Naive thymus-derived CD4-positive, alpha-beta T cell (primary cell): ENCODE measurements at regions not wholly inside any gene's neighbourhood (a gene's known extent, or its start where the extent isn't known, plus 50 kb on each side); places are given as distances from the start of the nearest gene placed in this dataset.

Experiments
- ATAC-seq: fragments of 150-1000 bp; cut with Tn5 transposase; 2 replicates; pipeline ENCODE4 v1.10.0; 2021; ENCODE audit warnings: mild to moderate bottlenecking, moderate library complexity
- CTCF ChIA-PET: fragments of 350-600 bp; sonication (Branson Sonifier 250); formaldehyde crosslinking; loops from one replicate; lab custom pipeline; 2021; ENCODE audit warnings: antibody characterized with exemption; lab: Charles Lee
- POLR2A ChIA-PET: fragments of 350-600 bp; sonication (Branson Sonifier 250); formaldehyde crosslinking; loops from one replicate; lab custom pipeline; 2021; ENCODE audit warnings: antibody characterized with exemption, inconsistent platforms; lab: Charles Lee
- DNase-seq, 9 donors: peaks; one replicate each; pipeline versions ENCODE4 v3.0.0 to v3.0.0-alpha.2; 2020 to 2022; ENCODE audit warnings: mixed read lengths in 1 of 9
- H3K27ac ChIP-seq: one replicate; pipeline ENCODE4 v1.7.0; 2013; ENCODE audit warnings: mild to moderate bottlenecking, low read depth, low read length, moderate library complexity
- H3K27me3 ChIP-seq, 2 donors: one replicate each; pipeline ENCODE4 v1.7.0; 2013; ENCODE audit warnings: low read length in 2 of 2, mild to moderate bottlenecking in 2 of 2, moderate library complexity in 2 of 2; ENCODE audit not compliant: control insufficient read depth in 2 of 2, insufficient read depth in 2 of 2
- H3K36me3 ChIP-seq, 3 experiments: 1 replicate in 2 of 3; 2 replicates in 1 of 3; pipeline ENCODE4 v1.7.0; 2013; ENCODE audit warnings: low read length in 3 of 3, mild to moderate bottlenecking in 3 of 3, moderate library complexity in 1 of 3; ENCODE audit not compliant: insufficient read depth in 3 of 3, control insufficient read depth in 2 of 3
- H3K4me1 ChIP-seq, 2 donors: one replicate each; pipeline ENCODE4 v1.7.0; 2013; ENCODE audit warnings: low read length in 2 of 2, mild to moderate bottlenecking in 2 of 2, moderate library complexity in 1 of 2; ENCODE audit not compliant: control insufficient read depth in 2 of 2, insufficient read depth in 2 of 2
- H3K4me3 ChIP-seq: 2 replicates; pipeline ENCODE4 v1.7.0; 2013; ENCODE audit warnings: mild to moderate bottlenecking, low read length
- H3K9me3 ChIP-seq, 3 experiments: 1 replicate in 2 of 3; 2 replicates in 1 of 3; pipeline ENCODE4 v1.7.0; 2013; ENCODE audit warnings: low read length in 3 of 3; ENCODE audit not compliant: control insufficient read depth in 2 of 3
- H3K27ac Mint-ChIP-seq, 9 donors: one replicate each; pipeline ENCODE4 v1.8.0; 2020 to 2022; ENCODE audit warnings: mixed read lengths in 9 of 9, mild to moderate bottlenecking in 8 of 9, moderate library complexity in 5 of 9, inconsistent platforms in 2 of 9
- H3K27me3 Mint-ChIP-seq, 5 donors: one replicate each; pipeline ENCODE4 v1.8.0; 2021 to 2022; ENCODE audit warnings: mixed read lengths in 5 of 5, mild to moderate bottlenecking in 1 of 5
- H3K36me3 Mint-ChIP-seq, 5 donors: one replicate each; pipeline ENCODE4 v1.8.0; 2020 to 2022; ENCODE audit warnings: mixed read lengths in 5 of 5, mild to moderate bottlenecking in 3 of 5, inconsistent platforms in 1 of 5
- H3K4me1 Mint-ChIP-seq, 7 donors: one replicate each; pipeline ENCODE4 v1.8.0; 2020 to 2022; ENCODE audit warnings: mixed read lengths in 7 of 7, mild to moderate bottlenecking in 3 of 7, inconsistent platforms in 1 of 7
- H3K4me3 Mint-ChIP-seq, 10 donors: one replicate each; pipeline ENCODE4 v1.8.0; 2020 to 2022; ENCODE audit warnings: mild to moderate bottlenecking in 10 of 10, mixed read lengths in 10 of 10, moderate library complexity in 6 of 10, inconsistent platforms in 2 of 10
- H3K9me3 Mint-ChIP-seq, 11 donors: one replicate each; pipeline ENCODE4 v1.8.0; 2020 to 2022; ENCODE audit warnings: mixed read lengths in 11 of 11, mild to moderate bottlenecking in 4 of 11, inconsistent platforms in 1 of 11, moderate library complexity in 1 of 11
- intact Hi-C, 2 donors: fragments of 100-400 bp; cut with micrococcal nuclease; formaldehyde crosslinking; loops; one replicate each; pipeline ENCODE4 v1.15.1; 2023

- H3K4me3 Mint-ChIP-seq: no peak overlapping the region
- Histone ChIP-seq H3K4me1 (no peaks in the 10 kb centered on the region), H3K27ac (no peak overlapping the region), H3K36me3 (no peaks in the 10 kb centered on the region), H3K9me3 (no peaks in the 10 kb centered on the region), H3K27me3 (no peaks in the 10 kb centered on the region), H3K4me3 (no peak overlapping the region)
- DNase-seq (no peak), ATAC-seq (no peak)
- no peak overlapping the region for H3K27ac Mint-ChIP-seq
- no peaks in the 10 kb centered on the region for H3K9me3 Mint-ChIP-seq
- no peaks in the 10 kb centered on the region for H3K4me1 Mint-ChIP-seq
- no peaks in the 10 kb centered on the region for H3K36me3 Mint-ChIP-seq
- peaks cover 2 to 31% (median 29%) of the 10 kb centered on the region in 5 donors for H3K27me3 Mint-ChIP-seq
- intact Hi-C loops: no loop called here
- ChIA-PET POLR2A (no interaction called here), CTCF (no interaction called here)
Observed at GRCh38 chr1:30604801-30605440, 118.5 kb downstream of the MATN1 start.

- Histone ChIP-seq H3K4me3 (no peak overlapping the region), H3K4me1 (no peaks in the 10 kb centered on the region), H3K27me3 (no peaks in the 10 kb centered on the region), H3K27ac (no peak overlapping the region), H3K36me3 (no peaks in the 10 kb centered on the region), H3K9me3 (no peaks in the 10 kb centered on the region)
- POLR2A ChIA-PET: no interaction called here
- Mint-ChIP-seq H3K27ac (no peak overlapping the region), H3K27me3 (peaks cover 0 to 25% (median 21%) of the 10 kb centered on the region in 5 donors), H3K36me3 (no peaks in the 10 kb centered on the region), H3K4me1 (no peaks in the 10 kb centered on the region), H3K4me3 (no peak overlapping the region), H3K9me3 (no peaks in the 10 kb centered on the region)
- CTCF ChIA-PET: no interaction called here
- ATAC-seq: no peak
- no peak for DNase-seq
- intact Hi-C loops: no loop called here
Observed at GRCh38 chr1:30603081-30603858, 120.1 kb downstream of the MATN1 start.

- H3K4me3 Mint-ChIP-seq: no peak overlapping the region
- POLR2A ChIA-PET: no interaction called here
- DNase-seq (no peak), ATAC-seq (no peak)
- Histone ChIP-seq H3K27me3 (no peaks in the 10 kb centered on the region), H3K27ac (no peak overlapping the region), H3K4me3 (no peak overlapping the region), H3K4me1 (no peaks in the 10 kb centered on the region), H3K36me3 (no peaks in the 10 kb centered on the region), H3K9me3 (no peaks in the 10 kb centered on the region)
- no peak overlapping the region for H3K27ac Mint-ChIP-seq
- no peaks in the 10 kb centered on the region for H3K4me1 Mint-ChIP-seq
- CTCF ChIA-PET: no interaction called here
- H3K36me3 Mint-ChIP-seq: no peaks in the 10 kb centered on the region
- H3K9me3 Mint-ChIP-seq: no peaks in the 10 kb centered on the region
- H3K27me3 Mint-ChIP-seq: peaks cover 0 to 24% (median 10%) of the 10 kb centered on the region in 5 donors
- intact Hi-C loops: no loop called here
Observed at GRCh38 chr1:30601316-30602085, 121.9 kb downstream of the MATN1 start.

- Mint-ChIP-seq H3K4me3 (no peak overlapping the region), H3K9me3 (no peaks in the 10 kb centered on the region), H3K4me1 (no peaks in the 10 kb centered on the region), H3K36me3 (no peaks in the 10 kb centered on the region), H3K27ac (no peak overlapping the region), H3K27me3 (peaks cover 0 to 19% (median 7%) of the 10 kb centered on the region in 5 donors)
- intact Hi-C loops: no loop called here
- Histone ChIP-seq H3K27me3 (no peaks in the 10 kb centered on the region), H3K36me3 (no peaks in the 10 kb centered on the region), H3K9me3 (no peaks in the 10 kb centered on the region), H3K4me3 (no peak overlapping the region), H3K27ac (no peak overlapping the region), H3K4me1 (no peaks in the 10 kb centered on the region)
- DNase-seq: no peak
- ChIA-PET POLR2A (no interaction called here), CTCF (no interaction called here)
- no peak for ATAC-seq
Observed at GRCh38 chr1:30600706-30601105, 122.7 kb downstream of the MATN1 start.

GRCh38 chr1:30600258-30600657 is 123.1 kb downstream of the MATN1 start:
- intact Hi-C loops: no loop called here
- no peaks in the 10 kb centered on the region for H3K4me1 Mint-ChIP-seq

GRCh38 chr1:30599721-30600120 is 123.7 kb downstream of the MATN1 start:
- no peak for DNase-seq
- Histone ChIP-seq H3K27me3 (no peaks in the 10 kb centered on the region), H3K27ac (no peak overlapping the region), H3K4me3 (no peak overlapping the region), H3K36me3 (no peaks in the 10 kb centered on the region), H3K4me1 (no peaks in the 10 kb centered on the region), H3K9me3 (no peaks in the 10 kb centered on the region)
- ATAC-seq: no peak
- no peaks in the 10 kb centered on the region for H3K4me1 Mint-ChIP-seq
- ChIA-PET CTCF (no interaction called here), POLR2A (no interaction called here)
- peaks cover 4 to 20% (median 14%) of the 10 kb centered on the region in 5 donors for H3K27me3 Mint-ChIP-seq
- H3K36me3 Mint-ChIP-seq: no peaks in the 10 kb centered on the region
- H3K27ac Mint-ChIP-seq: no peak overlapping the region
- intact Hi-C loops: no loop called here
- H3K4me3 Mint-ChIP-seq: peak overlapping the region in 1 of 10 donors; percentile 20
- no peaks in the 10 kb centered on the region for H3K9me3 Mint-ChIP-seq

More at GRCh38 chr1:30600258-30600657, 123.1 kb downstream of the MATN1 start:
- H3K9me3 Mint-ChIP-seq: no peaks in the 10 kb centered on the region
- H3K9me3 ChIP-seq: no peaks in the 10 kb centered on the region
- H3K36me3 ChIP-seq: no peaks in the 10 kb centered on the region
- H3K4me3 Mint-ChIP-seq: no peak overlapping the region
- H3K4me3 ChIP-seq: no peak overlapping the region
- ATAC-seq (no peak), DNase-seq (no peak)
- H3K27ac ChIP-seq: no peak overlapping the region
- no peak overlapping the region for H3K27ac Mint-ChIP-seq
- H3K27me3 Mint-ChIP-seq: peaks cover under 1 to 19% (median 9%) of the 10 kb centered on the region in 5 donors
- no peaks in the 10 kb centered on the region for H3K4me1 ChIP-seq
- H3K36me3 Mint-ChIP-seq: no peaks in the 10 kb centered on the region
- ChIA-PET CTCF (no interaction called here), POLR2A (no interaction called here)
- no peaks in the 10 kb centered on the region for H3K27me3 ChIP-seq
